Neural cell (in vitro differentiated cells): ENCODE measurements at regions not wholly inside any gene's neighbourhood (a gene's known extent, or its start where the extent isn't known, plus 50 kb on each side); places are given as distances from the start of the nearest gene placed in this dataset.

Experiments
- H2AFZ ChIP-seq: fragments of 200-600, 300-800 bp; sonication (generic), shearing (Covaris generic); 2 replicates; pipeline ENCODE4 v1.6.0; 2014; ENCODE audit warnings: low read depth, mild to moderate bottlenecking, antibody characterized with exemption, low read length, moderate library complexity
- H3F3A ChIP-seq: fragments of 200-600 bp; shearing (Covaris generic); 2 replicates; pipeline ENCODE4 v1.6.1; 2016; ENCODE audit warnings: mild to moderate bottlenecking, moderate library complexity, mixed read lengths, antibody characterized with exemption, low read length; ENCODE audit not compliant: insufficient read depth, poor library complexity, severe bottlenecking
- H3K27ac ChIP-seq: fragments of 200-600, 300-800 bp; sonication (generic), shearing (Covaris generic); 2 replicates; pipeline ENCODE4 v1.5.1; 2014; ENCODE audit warnings: mild to moderate bottlenecking, low read length, moderate library complexity
- H3K27me3 ChIP-seq: fragments of 300-800, 200-600 bp; sonication (generic), shearing (Covaris generic); 2 replicates; pipeline ENCODE4 v1.6.0; 2014; ENCODE audit warnings: mild to moderate bottlenecking, low read depth, low read length, moderate library complexity; ENCODE audit not compliant: insufficient read depth
- H3K36me3 ChIP-seq: fragments of 300-800, 200-600 bp; sonication (generic), shearing (Covaris generic); 2 replicates; pipeline ENCODE4 v1.5.1; 2014; ENCODE audit warnings: mild to moderate bottlenecking, antibody characterized with exemption, low read length, moderate library complexity; ENCODE audit not compliant: insufficient read depth
- H3K4me2 ChIP-seq: fragments of 300-800, 200-600 bp; sonication (generic), shearing (Covaris generic); 2 replicates; pipeline ENCODE4 v1.6.0; 2014; ENCODE audit warnings: mild to moderate bottlenecking, low read length
- H3K4me3 ChIP-seq: fragments of 300-800, 200-600 bp; sonication (generic), shearing (Covaris generic); 2 replicates; pipeline ENCODE4 v1.5.1; 2014; ENCODE audit warnings: mild to moderate bottlenecking, low read length, moderate library complexity
- H3K79me2 ChIP-seq: fragments of 200-600 bp; shearing (Covaris generic); replicated peaks from 2 replicates; pipeline ENCODE4 v1.6.0; 2014; ENCODE audit warnings: mild to moderate bottlenecking, low read length, moderate library complexity; ENCODE audit not compliant: insufficient read depth
- H3K9ac ChIP-seq: fragments of 300-800, 200-600 bp; sonication (generic), shearing (Covaris generic); 2 replicates; pipeline ENCODE4 v1.6.1; 2016; ENCODE audit warnings: mild to moderate bottlenecking, low read length, mixed read lengths
- H3K9me2 ChIP-seq: fragments of 200-600 bp; shearing (Covaris generic); 2 replicates; pipeline ENCODE4 v1.6.1; 2016; ENCODE audit warnings: mild to moderate bottlenecking, low read length, mixed read lengths; ENCODE audit not compliant: insufficient read depth
- H3K9me3 ChIP-seq: fragments of 200-600, 300-800 bp; sonication (generic), shearing (Covaris generic); 2 replicates; pipeline ENCODE4 v1.6.1; 2016; ENCODE audit warnings: mild to moderate bottlenecking, mixed run types, low read length, moderate library complexity, mixed read lengths
- H4K20me1 ChIP-seq: fragments of 200-600 bp; shearing (Covaris generic); 2 replicates; pipeline ENCODE4 v1.6.1; 2016; ENCODE audit warnings: mild to moderate bottlenecking, mixed run types; ENCODE audit not compliant: insufficient read depth
- EP300 ChIP-seq: fragments of 450-650 bp; conservative IDR thresholded peaks from 2 replicates; pipeline ENCODE4 v1.6.1; 2014; ENCODE audit warnings: antibody characterized with exemption, mild to moderate bottlenecking, moderate library complexity; ENCODE audit not compliant: poor library complexity, severe bottlenecking
- EZH2 ChIP-seq: fragments of 200-600, 300-800 bp; shearing (Covaris generic), sonication (generic); IDR thresholded peaks from 2 replicates; pipeline ENCODE4 v1.6.1; 2014; ENCODE audit warnings: antibody characterized with exemption, low read length, borderline replicate concordance, mild to moderate bottlenecking; ENCODE audit not compliant: insufficient read depth, poor library complexity, severe bottlenecking
- MXI1 ChIP-seq: fragments of 450-650 bp; conservative IDR thresholded peaks from 2 replicates; pipeline ENCODE4 v1.6.1; 2014; ENCODE audit warnings: antibody characterized with exemption, mild to moderate bottlenecking; ENCODE audit not compliant: poor library complexity, severe bottlenecking
- POLR2AphosphoS5 ChIP-seq: IDR thresholded peaks from 2 replicates; pipeline ENCODE4 v1.6.1; 2012
- RAD21 ChIP-seq: fragments of 450-650 bp; conservative IDR thresholded peaks from 2 replicates; pipeline ENCODE4 v1.6.1; 2014; ENCODE audit warnings: antibody characterized with exemption, mild to moderate bottlenecking, moderate library complexity
- REST ChIP-seq: IDR thresholded peaks from 2 replicates; pipeline ENCODE4 v1.6.1; 2012; ENCODE audit warnings: borderline replicate concordance
- SMC3 ChIP-seq: fragments of 450-650 bp; conservative IDR thresholded peaks from 2 replicates; pipeline ENCODE4 v1.6.1; 2014; ENCODE audit warnings: antibody characterized with exemption, mild to moderate bottlenecking, moderate library complexity; ENCODE audit not compliant: poor library complexity
- TAF1 ChIP-seq: IDR thresholded peaks from 2 replicates; pipeline ENCODE4 v1.6.1; 2012; ENCODE audit warnings: low read depth
- TF ChIP-seq, protein P1 (sequence below): fragments of 450-650 bp; IDR thresholded peaks from 2 replicates; pipeline ENCODE4 v1.5.1; 2014; ENCODE audit warnings: antibody characterized with exemption, mild to moderate bottlenecking, moderate library complexity; ENCODE audit not compliant: poor library complexity, severe bottlenecking

- TF ChIP-seq EZH2: no peak
- no peak for TF ChIP-seq EP300
- no peak for TF ChIP-seq SMC3
- TF ChIP-seq, protein P1, sequence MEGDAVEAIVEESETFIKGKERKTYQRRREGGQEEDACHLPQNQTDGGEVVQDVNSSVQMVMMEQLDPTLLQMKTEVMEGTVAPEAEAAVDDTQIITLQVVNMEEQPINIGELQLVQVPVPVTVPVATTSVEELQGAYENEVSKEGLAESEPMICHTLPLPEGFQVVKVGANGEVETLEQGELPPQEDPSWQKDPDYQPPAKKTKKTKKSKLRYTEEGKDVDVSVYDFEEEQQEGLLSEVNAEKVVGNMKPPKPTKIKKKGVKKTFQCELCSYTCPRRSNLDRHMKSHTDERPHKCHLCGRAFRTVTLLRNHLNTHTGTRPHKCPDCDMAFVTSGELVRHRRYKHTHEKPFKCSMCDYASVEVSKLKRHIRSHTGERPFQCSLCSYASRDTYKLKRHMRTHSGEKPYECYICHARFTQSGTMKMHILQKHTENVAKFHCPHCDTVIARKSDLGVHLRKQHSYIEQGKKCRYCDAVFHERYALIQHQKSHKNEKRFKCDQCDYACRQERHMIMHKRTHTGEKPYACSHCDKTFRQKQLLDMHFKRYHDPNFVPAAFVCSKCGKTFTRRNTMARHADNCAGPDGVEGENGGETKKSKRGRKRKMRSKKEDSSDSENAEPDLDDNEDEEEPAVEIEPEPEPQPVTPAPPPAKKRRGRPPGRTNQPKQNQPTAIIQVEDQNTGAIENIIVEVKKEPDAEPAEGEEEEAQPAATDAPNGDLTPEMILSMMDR: no peak
- no peak for TF ChIP-seq REST
- no peak for TF ChIP-seq POLR2AphosphoS5
- TF ChIP-seq TAF1: no peak
- no peak for TF ChIP-seq RAD21
- no peak for TF ChIP-seq MXI1
- no peak overlapping the region for H3K27ac ChIP-seq
- H3F3A ChIP-seq: no peaks in the 10 kb centered on the region
- no peaks in the 10 kb centered on the region for H3K36me3 ChIP-seq
- no peaks in the 10 kb centered on the region for H3K9me2 ChIP-seq
- no peaks in the 10 kb centered on the region for H4K20me1 ChIP-seq
- H3K9ac ChIP-seq: no peak overlapping the region
- H2AFZ ChIP-seq: no peak overlapping the region
- H3K9me3 ChIP-seq: no peaks in the 10 kb centered on the region
- H3K79me2 ChIP-seq: no peaks in the 10 kb centered on the region
- H3K4me2 ChIP-seq: no peak overlapping the region
- H3K4me3 ChIP-seq: no peak overlapping the region
- no peaks in the 10 kb centered on the region for H3K27me3 ChIP-seq
Observed at GRCh38 chr18:39434223-39434920, 1868.8 kb upstream of the CELF4 start.

DNA sequence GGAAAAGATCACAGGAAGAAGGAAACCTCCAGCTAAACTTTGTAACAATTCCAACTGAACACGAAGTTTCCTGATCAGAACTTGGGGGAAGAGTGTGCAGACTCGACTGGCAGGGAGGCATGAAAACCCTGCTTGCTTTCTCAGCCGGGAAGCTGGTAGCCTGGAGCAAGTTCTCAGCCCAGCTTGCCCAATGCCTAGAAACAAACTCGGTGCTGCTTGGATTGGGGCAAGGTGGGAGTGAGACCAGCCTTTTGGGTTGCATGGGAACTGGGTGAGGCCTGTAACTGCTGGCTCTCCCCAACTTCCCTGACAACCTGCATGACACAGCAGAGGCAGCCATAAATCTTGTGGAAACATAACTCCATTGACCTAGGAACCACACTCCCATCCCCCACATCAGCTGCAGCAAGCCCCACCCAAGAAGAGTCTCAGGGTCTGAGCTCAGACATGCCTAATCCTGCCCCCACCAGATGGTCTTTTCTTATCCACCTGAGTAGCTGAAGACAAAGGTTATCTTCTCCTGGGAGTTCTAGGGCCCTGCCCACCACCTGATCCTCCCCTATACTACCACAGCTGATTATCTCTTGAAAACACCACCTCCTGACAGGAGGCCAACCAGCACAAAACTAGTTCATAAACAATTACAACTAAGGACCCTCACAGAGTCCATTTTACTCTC, 1859.7 kb upstream of the CELF4 start:
- no peaks in the 10 kb centered on the region for H3K27me3 ChIP-seq
- no peak overlapping the region for H3K9ac ChIP-seq
- no peaks in the 10 kb centered on the region for H3K9me3 ChIP-seq
- no peaks in the 10 kb centered on the region for H4K20me1 ChIP-seq
- H3F3A ChIP-seq: no peaks in the 10 kb centered on the region
- TF ChIP-seq, protein P1: no peak
- no peak for TF ChIP-seq MXI1
- TF ChIP-seq EZH2: no peak
- no peak for TF ChIP-seq EP300
- no peak for TF ChIP-seq REST
- TF ChIP-seq POLR2AphosphoS5: no peak
- TF ChIP-seq RAD21: no peak
- no peak for TF ChIP-seq SMC3
- no peak for TF ChIP-seq TAF1
- H3K27ac ChIP-seq: no peak overlapping the region
- no peak overlapping the region for H2AFZ ChIP-seq
- no peak overlapping the region for H3K4me3 ChIP-seq
- no peaks in the 10 kb centered on the region for H3K36me3 ChIP-seq
- no peak overlapping the region for H3K4me2 ChIP-seq
- H3K79me2 ChIP-seq: no peaks in the 10 kb centered on the region
- no peaks in the 10 kb centered on the region for H3K9me2 ChIP-seq
